OCI-LY1 (cell line): ENCODE measurements at regions not wholly inside any gene's neighbourhood (a gene's known extent, or its start where the extent isn't known, plus 50 kb on each side); places are given as distances from the start of the nearest gene placed in this dataset.

Source experiments
- H2AFZ ChIP-seq: fragments of 200-600 bp; sonication (generic), shearing (Covaris generic); 2 replicates; pipeline ENCODE4 v1.6.0; 2014; ENCODE audit warnings: antibody characterized with exemption, mild to moderate bottlenecking, low read length
- H3F3A ChIP-seq: fragments of 200-600 bp; sonication (generic), shearing (Covaris generic); 2 replicates; pipeline ENCODE4 v1.6.0; 2014; ENCODE audit warnings: mild to moderate bottlenecking, antibody characterized with exemption, low read length, moderate library complexity; ENCODE audit not compliant: insufficient read depth
- H3K27ac ChIP-seq: fragments of 200-600 bp; sonication (generic); 2 replicates; pipeline ENCODE4 v1.5.1; 2014; ENCODE audit warnings: low read length, mixed run types, mild to moderate bottlenecking, low read depth; ENCODE audit not compliant: poor library complexity, severe bottlenecking
- H3K27me3 ChIP-seq: fragments of 200-600 bp; sonication (generic); 2 replicates; pipeline ENCODE4 v1.6.0; 2014; ENCODE audit warnings: antibody characterized with exemption, mild to moderate bottlenecking, low read length, moderate library complexity; ENCODE audit not compliant: insufficient read depth
- H3K36me3 ChIP-seq: fragments of 200-600 bp; sonication (generic); 2 replicates; pipeline ENCODE4 v1.6.1; 2014; ENCODE audit warnings: mild to moderate bottlenecking, antibody characterized with exemption, low read length, moderate library complexity, mixed read lengths; ENCODE audit not compliant: insufficient read depth
- H3K4me1 ChIP-seq: fragments of 200-600 bp; sonication (generic); 2 replicates; pipeline ENCODE4 v1.5.1; 2014; ENCODE audit warnings: mild to moderate bottlenecking, low read length, moderate library complexity; ENCODE audit not compliant: insufficient read depth, severe bottlenecking
- H3K4me2 ChIP-seq: fragments of 200-600 bp; sonication (generic), shearing (Covaris generic); 2 replicates; pipeline ENCODE4 v1.6.1; 2014; ENCODE audit warnings: low read length
- H3K4me3 ChIP-seq: fragments of 200-600 bp; sonication (generic); 2 replicates; pipeline ENCODE4 v1.5.1; 2014; ENCODE audit warnings: low read length, low read depth, mild to moderate bottlenecking, mixed read lengths; ENCODE audit not compliant: poor library complexity, severe bottlenecking
- H3K79me2 ChIP-seq: fragments of 200-600 bp; shearing (Covaris generic); 2 replicates; pipeline ENCODE4 v1.6.1; 2016; ENCODE audit warnings: mixed run types, low read length, mixed read lengths; ENCODE audit not compliant: insufficient read depth
- H3K9ac ChIP-seq: fragments of 200-600 bp; sonication (generic), shearing (Covaris generic); 2 replicates; pipeline ENCODE4 v1.6.1; 2014; ENCODE audit warnings: mild to moderate bottlenecking, low read length, mixed read lengths
- H3K9me2 ChIP-seq: fragments of 200-600 bp; sonication (generic), shearing (Covaris generic); 2 replicates; pipeline ENCODE4 v1.6.1; 2014; ENCODE audit warnings: low read depth, mild to moderate bottlenecking, low read length, mixed read lengths
- H3K9me3 ChIP-seq: fragments of 200-600 bp; shearing (Covaris generic); 2 replicates; pipeline ENCODE4 v1.6.1; 2014; ENCODE audit warnings: low read length, mixed read lengths
- H4K20me1 ChIP-seq: fragments of 200-600 bp; sonication (generic), shearing (Covaris generic); 2 replicates; pipeline ENCODE4 v1.6.0; 2016; ENCODE audit warnings: mild to moderate bottlenecking, low read length; ENCODE audit not compliant: insufficient read depth
- CTCF ChIP-seq: fragments of 200-600 bp; sonication (generic), shearing (Covaris generic); IDR thresholded peaks from 2 replicates; pipeline ENCODE4 v1.5.1; 2017; ENCODE audit warnings: mild to moderate bottlenecking, antibody characterized with exemption, low read length, moderate library complexity, mixed read lengths
- EZH2 ChIP-seq: fragments of 200-600 bp; sonication (generic), shearing (Covaris generic); IDR thresholded peaks from 2 replicates; pipeline ENCODE4 v1.8.0; 2017; ENCODE audit warnings: borderline replicate concordance, mixed run types, mild to moderate bottlenecking, antibody characterized with exemption, low read length, moderate library complexity, mixed read lengths

- Histone ChIP-seq H3K36me3 (no peaks in the 10 kb centered on the region), H3K4me3 (no peak overlapping the region), H3K79me2 (no peaks in the 10 kb centered on the region), H3K27ac (no peak overlapping the region), H3K4me1 (peaks cover 15% of the 10 kb centered on the region), H3K9ac (no peak overlapping the region), H3K9me3 (peaks cover 7% of the 10 kb centered on the region), H3K9me2 (no peaks in the 10 kb centered on the region), H3K27me3 (no peaks in the 10 kb centered on the region), H3K4me2 (no peak overlapping the region), H2AFZ (no peak overlapping the region), H3F3A (no peaks in the 10 kb centered on the region), H4K20me1 (no peaks in the 10 kb centered on the region)
- no peak for TF ChIP-seq CTCF
- TF ChIP-seq EZH2: no peak
Observed at GRCh38 chr7:98683514-98683913, 66.4 kb downstream of the NPTX2 start.

- Histone ChIP-seq H4K20me1 (no peaks in the 10 kb centered on the region), H3K4me1 (peaks cover 15% of the 10 kb centered on the region)
Observed at GRCh38 chr7:98685541-98685940, 68.5 kb downstream of the NPTX2 start.

GRCh38 chr7:98686466-98687080 lies 69.5 kb downstream of the NPTX2 start:
- H3F3A ChIP-seq: no peaks in the 10 kb centered on the region
- TF ChIP-seq EZH2 (no peak), CTCF (no peak)
- no peaks in the 10 kb centered on the region for H3K79me2 ChIP-seq
- no peaks in the 10 kb centered on the region for H3K9me2 ChIP-seq
- no peak overlapping the region for H2AFZ ChIP-seq
- no peaks in the 10 kb centered on the region for H4K20me1 ChIP-seq
- no peak overlapping the region for H3K4me2 ChIP-seq
- H3K9ac ChIP-seq: no peak overlapping the region
- H3K27me3 ChIP-seq: no peaks in the 10 kb centered on the region
- H3K4me3 ChIP-seq: no peak overlapping the region
- peaks cover 20% of the 10 kb centered on the region for H3K9me3 ChIP-seq
- no peak overlapping the region for H3K27ac ChIP-seq
- H3K36me3 ChIP-seq: no peaks in the 10 kb centered on the region
- H3K4me1 ChIP-seq: peaks cover 10% of the 10 kb centered on the region

More at GRCh38 chr7:98685541-98685940, 68.5 kb downstream of the NPTX2 start:
- no peak overlapping the region for H3K9ac ChIP-seq
- H3K4me3 ChIP-seq: no peak overlapping the region
- TF ChIP-seq CTCF (no peak), EZH2 (no peak)
- no peaks in the 10 kb centered on the region for H3K36me3 ChIP-seq
- H3K9me2 ChIP-seq: no peaks in the 10 kb centered on the region
- H3F3A ChIP-seq: no peaks in the 10 kb centered on the region
- H2AFZ ChIP-seq: no peak overlapping the region
- no peaks in the 10 kb centered on the region for H3K27me3 ChIP-seq
- no peak overlapping the region for H3K27ac ChIP-seq
- no peaks in the 10 kb centered on the region for H3K79me2 ChIP-seq
- peaks cover 18% of the 10 kb centered on the region for H3K9me3 ChIP-seq
- no peak overlapping the region for H3K4me2 ChIP-seq
